ENCODE measurements at regions not wholly inside any gene's neighbourhood (a gene's known extent, or its start where the extent isn't known, plus 50 kb on each side); places are given as distances from the start of the nearest gene placed in this dataset.

- Histone ChIP-seq H3K27ac (ENCODE audit: insufficient read depth, low read length) (no peak overlapping the region), H2AK9ac (replicated peaks; ENCODE audit: low read depth, low read length, poor library complexity) (no peak overlapping the region), H3K36me3 (ENCODE audit: control insufficient read depth, insufficient read depth, low read length) (no peaks in the 10 kb centered on the region), H3K4me3 (ENCODE audit: insufficient read depth, low read depth, low read length) (no peak overlapping the region), H3K4me2 (ENCODE audit: low read depth, low read length) (no peak overlapping the region), H2BK120ac (ENCODE audit: low read depth, low read length) (no peak overlapping the region), H4K8ac (ENCODE audit: low read depth in 2 of 2, low read length in 2 of 2) (no peak overlapping the region), H3K23ac (ENCODE audit: low read depth, low read length) (no peak overlapping the region), H2BK15ac (ENCODE audit: low read depth, low read length) (no peak overlapping the region), H4K91ac (ENCODE audit: insufficient read depth, low read depth, low read length) (no peak overlapping the region), H2BK5ac (ENCODE audit: low read depth, low read length, poor library complexity, severe bottlenecking) (no peak overlapping the region), H2BK20ac (ENCODE audit: low read depth, low read length) (no peak overlapping the region), H4K20me1 (ENCODE audit: insufficient read depth, low read length) (no peaks in the 10 kb centered on the region), H3K56ac (ENCODE audit: extremely low read depth, insufficient read depth, low read length) (no peak overlapping the region), H3K14ac (replicated peaks; ENCODE audit: low read depth, low read length) (no peak overlapping the region), H3K9me1 (ENCODE audit: insufficient read depth, low read length) (no peaks in the 10 kb centered on the region), H4K5ac (ENCODE audit: low read depth, low read length) (no peak overlapping the region), H3K27me3 (ENCODE audit: control insufficient read depth, insufficient read depth, low read length) (peaks cover 1% of the 10 kb centered on the region; the same call in 1 of the 2 replicates), H3K4me1 (ENCODE audit: control insufficient read depth, insufficient read depth, low read length) (no peaks in the 10 kb centered on the region), H3K79me1 (ENCODE audit: low read depth in 1 of 2, low read length in 2 of 2) (no peaks in the 10 kb centered on the region), H2AFZ (replicated peaks; ENCODE audit: low read length, poor library complexity) (no peak overlapping the region), H3K18ac (ENCODE audit: low read depth, low read length) (no peak overlapping the region), H3K4ac (ENCODE audit: low read depth, low read length) (no peak overlapping the region), H3K9ac (ENCODE audit: low read depth, low read length) (no peak overlapping the region), H3K9me3 (ENCODE audit: control insufficient read depth, insufficient read depth, low read length) (no peaks in the 10 kb centered on the region; the same call in 1 of the 2 replicates), H2AK5ac (ENCODE audit: low read depth, low read length) (no peak overlapping the region)
- POLR2A ChIA-PET (ENCODE audit: unreplicated experiment), result no interaction called here
- dilution Hi-C loops (cut with HindIII; ENCODE audit: low sequenced_read_pairs, unreplicated experiment), result no loop called here
- no TSS peak for BruUV-seq (replicated peaks)
- intact Hi-C loops (cut with micrococcal nuclease), result no loop called here
- no CpG with 5 or more reads among the region's 4 CpGs for WGBS, 2 experiments (ENCODE audit: extremely low coverage in 2 of 2, insufficient read length in 1 of 2)
- TF ChIP-seq RFX5 (IDR thresholded peaks at IDR 0.05; ENCODE audit: low read depth, low read length) (no peak), CTCF (conservative IDR thresholded peaks at IDR 0.05; ENCODE audit: low read depth, low read length) (no peak), NFE2L2 (IDR thresholded peaks at IDR 0.05; ENCODE audit: low read depth, low read length) (no peak), FOS (IDR thresholded peaks at IDR 0.05; ENCODE audit: low read depth, low read length) (no peak)
- DNase-seq (no peak), ATAC-seq (ENCODE audit: low read depth) (no peak)
- CTCF ChIA-PET, result no interaction called here
- in situ Hi-C loops (cut with MboI; ENCODE audit: low sequenced_read_pairs), result no loop called here
These were observed 497.1 kb upstream of the ARID1B start for GRCh38 chr6:156280065-156280464.
